ENCODE measurements at regions not wholly inside any gene's neighbourhood (a gene's known extent, or its start where the extent isn't known, plus 50 kb on each side); places are given as distances from the start of the nearest gene placed in this dataset.

DNA sequence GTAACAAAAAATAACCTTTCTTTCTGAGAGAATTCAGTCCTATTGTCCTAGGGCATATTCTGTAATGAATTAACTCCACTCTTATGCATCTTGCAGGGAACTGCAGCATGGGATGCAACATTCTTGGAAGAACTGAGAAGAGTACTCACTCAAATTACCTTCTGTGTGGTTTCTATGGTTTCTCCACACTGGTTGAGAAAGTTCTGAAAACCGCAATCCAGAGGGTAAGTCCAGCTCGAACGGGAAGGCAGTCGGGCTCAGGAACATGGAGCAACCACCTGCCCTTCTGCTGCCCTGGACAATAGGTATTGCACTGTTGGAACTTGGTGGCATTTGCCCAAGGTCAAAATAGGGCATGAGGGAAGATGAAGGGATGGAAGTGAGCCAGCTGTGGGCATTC lies 59.6 kb upstream of the CDK13 start:
- DNase-seq, result no peak

DNA sequence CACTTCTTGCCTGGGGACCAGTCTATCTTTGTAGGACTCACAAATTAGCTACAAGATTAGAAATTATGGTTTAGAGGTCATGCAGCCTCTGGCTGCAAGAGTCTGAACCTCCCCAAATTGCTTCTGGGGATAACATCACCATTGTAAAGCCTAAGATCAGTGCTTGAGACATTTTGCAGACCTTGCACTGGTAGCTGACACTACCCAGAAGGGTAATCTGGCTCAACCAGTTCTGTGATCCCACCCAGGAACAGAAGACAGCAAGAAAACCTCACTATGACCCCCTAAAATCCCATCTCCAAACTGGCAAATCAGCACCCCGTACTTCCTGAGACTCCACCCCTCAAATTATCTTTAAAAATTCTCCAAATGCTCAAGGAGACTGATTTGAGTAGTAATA lies 58.2 kb upstream of the CDK13 start:
- DNase-seq, result no peak

DNA sequence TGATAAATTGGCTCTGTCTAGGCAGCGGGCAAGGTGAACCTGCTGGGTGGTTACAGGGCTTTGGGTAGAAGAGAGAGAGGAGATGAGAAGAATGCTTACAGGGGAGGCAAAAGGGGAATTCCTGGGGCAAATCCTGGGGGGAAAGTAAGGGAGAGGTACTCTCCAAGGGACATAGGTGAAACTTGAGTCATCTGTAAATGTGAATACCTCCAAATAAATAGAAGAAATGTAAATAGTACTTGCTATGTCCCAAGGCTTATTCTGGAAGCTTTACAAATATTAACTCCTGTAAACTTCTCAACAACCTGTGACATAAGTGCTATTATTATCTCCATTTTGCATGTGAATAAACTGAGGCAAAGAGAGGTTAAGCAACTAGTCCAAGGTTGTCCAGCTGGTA lies 57.7 kb upstream of the CDK13 start:
- no peak for DNase-seq

DNA sequence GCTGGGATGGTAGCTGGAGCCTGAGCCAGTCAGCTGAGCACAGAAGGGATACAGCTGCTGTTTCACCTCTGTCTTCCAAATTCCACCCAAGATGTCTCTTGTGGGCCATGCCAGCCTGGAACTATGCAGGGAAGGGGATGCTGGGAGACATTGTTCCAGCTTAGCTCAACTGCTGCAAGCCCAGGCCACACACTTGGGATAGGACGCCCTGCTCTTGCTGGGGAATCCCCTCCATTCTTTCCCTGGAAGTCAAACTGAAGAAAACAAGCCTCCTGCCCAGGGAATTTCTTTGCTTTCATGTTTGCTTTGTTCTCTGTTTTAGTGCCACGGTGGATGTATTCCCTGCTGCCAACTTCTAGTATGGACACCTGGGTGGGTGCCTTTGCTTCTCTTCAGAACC lies 55.2 kb upstream of the CDK13 start:
- peak; percentile 2 for DNase-seq

DNA sequence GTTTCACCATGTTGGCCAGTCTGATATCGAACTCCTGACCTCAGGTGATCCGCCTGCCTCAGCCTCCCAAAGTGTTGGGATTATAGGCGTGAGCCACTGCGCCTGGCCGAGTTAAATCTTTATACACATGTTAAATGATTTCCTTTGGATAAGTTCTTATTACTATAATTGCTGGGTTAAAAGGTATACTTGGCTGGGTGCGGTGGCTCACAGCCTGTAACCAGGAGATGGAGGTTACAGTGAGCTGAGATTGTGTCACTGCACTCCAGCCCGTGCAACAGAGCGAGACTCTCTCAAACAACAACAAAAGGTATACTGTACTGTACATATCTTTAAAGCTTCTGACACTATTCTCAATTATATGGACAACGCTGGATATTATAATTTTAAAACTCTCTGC lies 53.2 kb upstream of the CDK13 start:
- DNase-seq, result no peak

DNA sequence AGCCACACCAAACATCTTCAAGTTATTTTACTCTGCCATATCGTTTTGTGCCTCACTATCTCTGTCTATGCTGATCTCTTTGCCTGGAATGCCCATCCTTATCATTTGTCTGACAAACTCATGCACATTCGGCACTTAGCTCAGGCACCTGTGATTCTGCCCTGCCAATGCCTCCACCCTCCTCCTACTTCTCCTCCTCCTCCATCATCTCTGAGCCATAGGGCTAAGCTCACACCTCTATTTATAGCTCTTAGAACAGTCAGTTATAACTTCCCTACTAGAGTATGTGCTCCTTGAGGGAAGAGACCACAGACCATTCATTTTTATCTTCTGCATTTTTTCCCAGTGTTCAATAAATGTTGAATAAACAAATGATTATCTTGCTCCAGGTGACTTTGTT lies 51.2 kb upstream of the CDK13 start:
- DNase-seq, result no peak

Data from fibroblast of skin of abdomen (primary cell).